LHCN-M2 (cell line): ENCODE measurements at regions not wholly inside any gene's neighbourhood (a gene's known extent, or its start where the extent isn't known, plus 50 kb on each side); places are given as distances from the start of the nearest gene placed in this dataset.

Experiments used
- DNase-seq: peaks from one replicate; pipeline ENCODE4 v3.0.0-alpha.2; 2012; ENCODE audit warnings: low read depth

- DNase-seq = no peak
These were observed 166.8 kb upstream of the FMN2 start for GRCh38 chr1:239924741-239925350.

- DNase-seq = no peak
These were observed 165.5 kb upstream of the FMN2 start for GRCh38 chr1:239926184-239926583.

- no peak for DNase-seq
These were observed 162.4 kb upstream of the FMN2 start for GRCh38 chr1:239929317-239929716.

GRCh38 chr1:239930686-239931262 is 160.9 kb upstream of the FMN2 start:
- peak; percentile 52 for DNase-seq

GRCh38 chr1:239931341-239931740 is 160.3 kb upstream of the FMN2 start:
- no peak for DNase-seq

- DNase-seq = peak; percentile 26
These were observed 152.1 kb upstream of the FMN2 start for GRCh38 chr1:239939602-239940001.

- no peak for DNase-seq
These were observed 147.9 kb upstream of the FMN2 start for GRCh38 chr1:239943761-239944160.

- no peak for DNase-seq
These were observed 147.0 kb upstream of the FMN2 start for GRCh38 chr1:239944666-239945065.

- DNase-seq = peak; percentile 37
These were observed 143.9 kb upstream of the FMN2 start for GRCh38 chr1:239947801-239948200.

GRCh38 chr1:239951511-239952140 is 140.1 kb upstream of the FMN2 start:
- DNase-seq = peak; percentile 66

- peak; percentile 17 for DNase-seq
These were observed 139.1 kb upstream of the FMN2 start for GRCh38 chr1:239952348-239953308.

GRCh38 chr1:239954836-239955235 is 136.8 kb upstream of the FMN2 start:
- DNase-seq = no peak

- no peak for DNase-seq
These were observed 136.3 kb upstream of the FMN2 start for GRCh38 chr1:239955431-239955830.

GRCh38 chr1:239956263-239956662 is 135.4 kb upstream of the FMN2 start:
- no peak for DNase-seq

GRCh38 chr1:239958063-239958462 is 133.6 kb upstream of the FMN2 start:
- DNase-seq = no peak

GRCh38 chr1:239960366-239960765 is 131.3 kb upstream of the FMN2 start:
- DNase-seq = no peak

GRCh38 chr1:239963856-239964255 is 127.8 kb upstream of the FMN2 start:
- DNase-seq = no peak

- DNase-seq = peak; percentile 64
These were observed 115.3 kb upstream of the FMN2 start for GRCh38 chr1:239976130-239976968.

- DNase-seq = no peak
These were observed 114.3 kb upstream of the FMN2 start for GRCh38 chr1:239977416-239977815.

- DNase-seq = no peak
These were observed 112.2 kb upstream of the FMN2 start for GRCh38 chr1:239979456-239979855.

- no peak for DNase-seq
These were observed 108.9 kb upstream of the FMN2 start for GRCh38 chr1:239982762-239983161.
